ENCODE measurements at regions not wholly inside any gene's neighbourhood (a gene's known extent, or its start where the extent isn't known, plus 50 kb on each side); places are given as distances from the start of the nearest gene placed in this dataset.

GRCh38 chr3:182369861-182370260, 423.4 kb upstream of the ATP11B start:
- Histone ChIP-seq H3K9me3 (ENCODE audit: low read length) (no peaks in the 10 kb centered on the region), H3K4me3 (ENCODE audit: low read depth, low read length, poor library complexity, severe bottlenecking) (no peak overlapping the region), H3K9me2 (ENCODE audit: insufficient read depth, low read length) (no peaks in the 10 kb centered on the region), H3K27ac (ENCODE audit: low read depth, low read length, poor library complexity, severe bottlenecking) (no peak overlapping the region), H3K4me2 (ENCODE audit: low read length) (no peak overlapping the region), H3K4me1 (ENCODE audit: insufficient read depth, low read length, poor library complexity, severe bottlenecking) (peaks cover 18% of the 10 kb centered on the region), H3K36me3 (ENCODE audit: insufficient read depth, low read length) (peaks cover 33% of the 10 kb centered on the region), H4K20me1 (ENCODE audit: insufficient read depth, low read length) (no peaks in the 10 kb centered on the region), H2AFZ (ENCODE audit: low read length) (no peak overlapping the region), H3K79me2 (ENCODE audit: insufficient read depth, low read depth, low read length) (no peaks in the 10 kb centered on the region)
- no peak for TF ChIP-seq CTCF (conservative IDR thresholded peaks at IDR 0.05; ENCODE audit: low read length)
- BruUV-seq (replicated peaks), result no TSS peak
- ChIA-PET CTCF (ENCODE audit: unreplicated experiment) (interaction anchor here (1.2 kb wide), 1 partner anchor 9 kb away, joined by 3 read pairs; no protein-coding TSS in a partner anchor), POLR2A (interaction anchor here (0.7 to 1.2 kb wide), 3 partner anchors 19 to 1483 kb away, joined by 3 to 5 read pairs (median 3); no protein-coding TSS in a partner anchor)
- no peak for DNase-seq (ENCODE audit: low spot score)
- intact Hi-C loops (cut with micrococcal nuclease; ENCODE audit: unreplicated experiment), result no loop called here

GRCh38 chr3:182370949-182371348, 422.4 kb upstream of the ATP11B start:
- Histone ChIP-seq H3K36me3 (ENCODE audit: insufficient read depth, low read length) (peaks cover 31% of the 10 kb centered on the region), H3K4me2 (ENCODE audit: low read length) (no peak overlapping the region), H3K27ac (ENCODE audit: low read depth, low read length, poor library complexity, severe bottlenecking) (no peak overlapping the region), H3K9me3 (ENCODE audit: low read length) (no peaks in the 10 kb centered on the region), H4K20me1 (ENCODE audit: insufficient read depth, low read length) (no peaks in the 10 kb centered on the region), H3K4me3 (ENCODE audit: low read depth, low read length, poor library complexity, severe bottlenecking) (no peak overlapping the region), H3K4me1 (ENCODE audit: insufficient read depth, low read length, poor library complexity, severe bottlenecking) (peaks cover 18% of the 10 kb centered on the region), H3K9me2 (ENCODE audit: insufficient read depth, low read length) (no peaks in the 10 kb centered on the region), H3K79me2 (ENCODE audit: insufficient read depth, low read depth, low read length) (no peaks in the 10 kb centered on the region), H2AFZ (ENCODE audit: low read length) (0 out of 2 replicates have a peak overlapping the region, but pooled peaks have one; percentile 20)
- DNase-seq (ENCODE audit: low spot score), result no peak
- intact Hi-C loops (cut with micrococcal nuclease; ENCODE audit: unreplicated experiment), result no loop called here
- BruUV-seq (replicated peaks), result no TSS peak
- POLR2A ChIA-PET, result interaction anchor here (0.9 to 2.1 kb wide), 3 partner anchors 8 to 1390 kb away, joined by 3 to 7 read pairs (median 4); no protein-coding TSS in a partner anchor
- TF ChIP-seq EZH2phosphoT487 (IDR thresholded peaks at IDR 0.05; ENCODE audit: borderline replicate concordance, low read depth, low read length) (no peak), CTCF (conservative IDR thresholded peaks at IDR 0.05; ENCODE audit: low read length) (no peak)
- CTCF ChIA-PET (ENCODE audit: unreplicated experiment), result no interaction called here

GRCh38 chr3:182375916-182376315, 417.4 kb upstream of the ATP11B start:
- BruUV-seq (replicated peaks), result no TSS peak
- no peak overlapping the region for H3K4me2 ChIP-seq (ENCODE audit: low read length)
- H3K36me3 ChIP-seq (ENCODE audit: insufficient read depth, low read length), result peaks cover 26% of the 10 kb centered on the region
- intact Hi-C loops (cut with micrococcal nuclease; ENCODE audit: unreplicated experiment), result no loop called here
- POLR2A ChIA-PET, result interaction anchor here (0.5 to 2.3 kb wide), 10 partner anchors 8 to 682 kb away, joined by 3 to 9 read pairs (median 4); no protein-coding TSS in a partner anchor
- no peaks in the 10 kb centered on the region for H3K9me2 ChIP-seq (ENCODE audit: insufficient read depth, low read length)
- no peak overlapping the region for H2AFZ ChIP-seq (ENCODE audit: low read length)
- H3K9me3 ChIP-seq (ENCODE audit: low read length), result no peaks in the 10 kb centered on the region
- peaks cover 21% of the 10 kb centered on the region for H3K4me1 ChIP-seq (ENCODE audit: insufficient read depth, low read length, poor library complexity, severe bottlenecking)
- TF ChIP-seq EZH2phosphoT487 (IDR thresholded peaks at IDR 0.05; ENCODE audit: borderline replicate concordance, low read depth, low read length) (no peak), CTCF (conservative IDR thresholded peaks at IDR 0.05; ENCODE audit: low read length) (no peak)
- no peak overlapping the region for H3K27ac ChIP-seq (ENCODE audit: low read depth, low read length, poor library complexity, severe bottlenecking)
- H3K79me2 ChIP-seq (ENCODE audit: insufficient read depth, low read depth, low read length), result peaks cover 2% of the 10 kb centered on the region; the same call in 1 of the 2 replicates
- no peak overlapping the region for H3K4me3 ChIP-seq (ENCODE audit: low read depth, low read length, poor library complexity, severe bottlenecking)
- CTCF ChIA-PET (ENCODE audit: unreplicated experiment), result no interaction called here
- H4K20me1 ChIP-seq (ENCODE audit: insufficient read depth, low read length), result no peaks in the 10 kb centered on the region
- no peak for DNase-seq (ENCODE audit: low spot score)
